HG03103 (cell line): ENCODE measurements at regions not wholly inside any gene's neighbourhood (a gene's known extent, or its start where the extent isn't known, plus 50 kb on each side); places are given as distances from the start of the nearest gene placed in this dataset.

Experiments
- ATAC-seq: cut with Tn5 transposase; IDR thresholded peaks from one replicate; pipeline ENCODE4 v1.9.1; 2021; ENCODE audit warnings: low read depth; ENCODE audit not compliant: unreplicated experiment

GRCh38 chr1:221841251-221841982, 99.5 kb upstream of the DUSP10 start:
- no peak for ATAC-seq

DNA sequence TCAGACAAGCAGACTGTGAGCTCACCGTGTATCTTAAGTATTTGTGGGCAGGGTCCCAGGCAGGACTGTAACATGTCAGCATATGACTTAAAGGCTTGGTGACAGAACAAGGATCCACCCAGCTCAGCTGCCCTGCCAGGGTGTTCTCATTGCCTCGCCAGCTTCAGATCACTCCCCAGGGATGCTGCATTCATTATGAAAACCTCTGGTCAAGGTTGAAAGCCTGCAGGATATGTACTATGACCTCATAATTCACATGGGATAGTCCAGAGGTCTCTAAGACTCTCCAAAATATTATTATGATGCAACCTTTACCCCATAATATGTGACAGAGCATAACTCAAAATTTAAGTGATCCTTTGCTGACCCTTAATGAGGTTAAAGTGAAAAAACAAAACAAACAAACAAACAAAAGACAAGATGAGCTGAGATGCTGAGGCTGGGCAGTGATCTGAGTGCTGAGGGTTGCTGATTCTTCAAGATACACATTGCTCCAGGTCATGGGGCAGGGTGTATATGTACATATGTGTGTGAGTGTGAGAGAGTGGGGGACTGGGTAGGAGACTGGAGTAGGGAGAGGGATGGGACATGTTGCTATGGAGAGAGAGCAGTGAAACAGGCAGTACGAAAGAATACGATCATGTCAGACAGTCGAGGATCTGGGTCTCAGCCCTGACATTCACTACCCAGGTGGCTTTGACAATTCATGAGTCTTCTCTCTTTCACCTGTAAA, 98.8 kb upstream of the DUSP10 start:
- ATAC-seq = no peak

DNA sequence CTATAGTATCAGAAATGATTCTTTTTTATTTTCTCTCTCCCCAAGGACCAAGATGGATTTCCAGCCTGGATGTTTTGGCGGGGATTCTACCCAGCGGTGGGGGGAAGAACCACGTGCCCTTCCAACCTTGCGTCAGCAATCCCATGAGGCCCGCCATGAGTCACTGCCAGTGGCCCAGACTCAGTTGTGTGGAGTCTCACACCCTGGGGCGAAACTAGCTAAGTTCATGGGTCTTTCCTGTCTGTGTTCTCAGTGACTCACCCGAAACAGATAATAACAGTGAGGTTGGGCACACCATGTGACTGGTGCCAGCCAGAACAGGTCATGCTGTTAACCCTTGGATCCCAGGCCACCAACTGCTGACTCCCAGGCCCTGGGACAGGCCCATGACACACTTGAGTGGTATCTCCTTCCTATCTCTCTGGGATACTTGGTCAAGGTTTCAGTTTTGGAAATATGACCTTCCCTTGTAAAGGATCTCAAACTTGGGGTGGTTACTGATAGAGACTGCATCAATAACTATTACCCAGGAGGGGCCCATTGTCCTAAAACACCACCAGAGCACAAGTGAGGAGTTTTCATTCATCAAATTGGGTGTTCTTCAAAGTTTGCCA, 98.0 kb upstream of the DUSP10 start:
- peak; percentile 79 for ATAC-seq

DNA sequence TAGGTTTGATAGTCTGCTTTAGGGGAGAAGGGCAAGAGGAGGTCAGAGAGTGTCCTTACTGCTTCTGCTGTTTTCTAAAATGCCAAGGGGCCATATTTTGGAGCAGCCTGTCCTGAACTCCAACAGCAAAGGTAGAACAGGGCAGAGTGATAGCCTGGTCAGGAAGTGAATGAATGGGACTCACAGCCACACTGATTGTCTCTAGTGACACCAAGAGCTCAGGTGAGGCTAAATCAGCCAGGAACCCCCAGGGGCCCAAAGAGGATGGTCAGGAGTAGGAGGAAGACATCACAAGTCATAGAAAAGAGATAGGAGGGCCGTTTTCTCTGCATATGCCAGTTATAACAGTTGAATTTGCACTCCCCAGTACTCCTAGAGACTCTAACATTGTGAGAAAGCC, 97.4 kb upstream of the DUSP10 start:
- peak; percentile 15 for ATAC-seq

DNA sequence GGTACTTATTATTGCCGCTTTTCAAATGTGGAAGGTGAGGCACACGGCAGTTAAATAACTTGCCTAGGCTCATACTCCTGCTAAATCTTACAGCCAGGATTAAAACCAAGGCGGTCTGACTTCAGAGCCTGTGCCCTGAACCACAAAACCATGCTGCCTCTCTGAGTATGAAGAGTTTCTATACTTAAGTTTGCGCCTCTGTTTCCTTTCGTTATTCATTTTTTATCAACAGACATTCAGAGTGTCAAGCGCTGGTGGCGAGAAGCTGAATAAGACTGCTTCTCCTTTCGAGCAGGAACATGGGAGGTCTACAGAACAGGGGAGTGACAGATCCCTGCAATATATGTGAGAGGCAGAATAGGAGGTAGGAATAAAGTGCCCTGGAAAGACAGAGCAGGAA, 96.0 kb upstream of the DUSP10 start:
- ATAC-seq = peak; percentile 41

DNA sequence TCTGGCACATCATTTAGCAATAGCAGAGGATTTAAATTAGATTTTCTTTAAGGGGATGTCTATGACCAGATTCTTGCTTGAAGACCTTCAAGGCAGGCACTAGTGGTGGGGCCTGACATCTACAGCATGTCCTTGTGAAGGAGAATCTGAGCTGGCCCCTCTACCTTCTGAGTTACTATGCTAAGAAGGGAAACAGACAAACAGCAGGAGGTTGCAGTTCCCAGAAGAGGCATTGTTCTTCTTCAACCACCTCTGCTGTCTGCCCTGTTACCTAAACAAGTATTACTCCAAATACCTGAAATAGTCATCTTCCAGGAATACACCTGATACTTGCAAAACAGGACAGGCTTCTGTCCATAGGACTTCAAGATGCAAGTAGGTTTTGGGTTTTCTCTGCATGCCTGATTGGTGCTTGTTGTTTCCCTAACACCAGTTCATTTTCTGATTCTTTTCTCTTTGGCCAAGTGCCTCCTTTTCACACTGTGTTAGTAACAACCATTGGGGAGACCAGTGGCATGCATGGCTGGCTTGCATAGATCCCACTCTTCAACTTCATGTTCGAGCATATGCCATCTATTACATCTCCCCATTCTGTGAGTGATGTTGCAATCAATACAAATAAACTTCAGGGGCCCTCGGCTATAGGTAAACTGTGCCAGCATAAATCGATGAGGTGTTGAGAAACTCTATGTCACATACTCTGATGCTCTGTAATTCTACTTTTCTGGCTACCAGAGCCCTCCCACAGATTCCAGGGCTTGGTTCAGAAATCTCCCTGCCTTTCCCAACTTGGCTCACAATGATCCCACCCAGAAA, 93.0 kb upstream of the DUSP10 start:
- ATAC-seq = no peak

DNA sequence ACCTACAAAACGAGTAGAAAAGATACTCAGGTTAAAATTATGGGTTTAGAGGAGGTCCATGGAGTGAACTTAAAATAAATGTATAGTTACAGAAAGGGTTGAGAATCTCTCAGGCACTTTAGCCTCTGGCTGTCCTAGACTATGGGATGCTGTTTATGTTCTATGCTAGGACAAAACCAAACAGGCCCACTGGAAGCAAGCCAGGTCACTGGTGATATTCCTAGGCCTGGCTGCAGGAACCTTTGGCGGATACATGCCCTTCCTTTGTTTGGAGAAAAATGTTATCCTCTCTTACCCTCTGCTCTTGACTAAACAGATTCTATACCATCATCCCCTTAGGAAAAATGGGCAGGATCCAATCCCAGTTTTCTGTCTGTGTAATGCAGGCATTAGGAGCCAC, 90.7 kb upstream of the DUSP10 start:
- ATAC-seq = no peak

DNA sequence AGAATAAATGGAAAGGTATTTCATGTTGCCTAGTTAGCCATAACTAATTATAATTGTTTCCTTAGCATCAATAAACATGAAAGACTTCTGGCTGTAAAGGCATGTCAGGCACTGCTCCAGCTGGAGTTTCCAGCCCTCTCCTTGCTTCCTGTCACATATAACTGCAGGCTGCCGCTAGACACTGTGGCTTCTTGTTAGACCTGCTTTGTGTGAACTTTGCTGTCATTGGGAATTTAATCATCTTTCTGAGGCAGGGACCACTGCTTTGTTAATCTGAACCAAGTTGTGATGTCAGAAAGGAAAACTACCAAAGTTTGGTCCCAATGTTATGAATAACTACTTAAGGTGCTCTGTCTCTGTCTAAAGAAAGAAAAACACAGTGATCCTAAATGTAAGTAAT, 90.3 kb upstream of the DUSP10 start:
- no peak for ATAC-seq

- no peak for ATAC-seq
Measured at GRCh38 chr1:221829327-221830015, 87.6 kb upstream of the DUSP10 start.

- ATAC-seq = no peak
Measured at GRCh38 chr1:221827307-221827642, 85.4 kb upstream of the DUSP10 start.

DNA sequence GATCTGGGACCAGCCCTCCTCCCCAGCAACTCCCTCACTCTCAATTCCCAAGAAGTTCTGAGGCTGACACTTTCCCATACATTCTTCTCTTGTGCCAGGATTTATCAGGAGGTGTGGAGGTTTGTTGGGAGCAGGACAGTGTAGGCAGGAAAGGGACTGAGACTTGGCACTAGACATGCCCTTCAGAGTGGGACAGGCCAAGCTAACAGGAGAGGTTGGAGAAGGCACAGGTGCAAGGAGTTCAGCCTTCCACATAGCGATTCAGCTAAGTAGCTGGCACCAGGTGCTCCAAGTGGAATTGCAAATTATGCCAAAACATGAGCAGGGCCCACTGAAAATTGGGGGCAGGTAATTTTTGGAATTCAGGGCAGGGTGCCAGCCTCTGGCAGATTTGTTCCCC, 83.0 kb upstream of the DUSP10 start:
- ATAC-seq = no peak

DNA sequence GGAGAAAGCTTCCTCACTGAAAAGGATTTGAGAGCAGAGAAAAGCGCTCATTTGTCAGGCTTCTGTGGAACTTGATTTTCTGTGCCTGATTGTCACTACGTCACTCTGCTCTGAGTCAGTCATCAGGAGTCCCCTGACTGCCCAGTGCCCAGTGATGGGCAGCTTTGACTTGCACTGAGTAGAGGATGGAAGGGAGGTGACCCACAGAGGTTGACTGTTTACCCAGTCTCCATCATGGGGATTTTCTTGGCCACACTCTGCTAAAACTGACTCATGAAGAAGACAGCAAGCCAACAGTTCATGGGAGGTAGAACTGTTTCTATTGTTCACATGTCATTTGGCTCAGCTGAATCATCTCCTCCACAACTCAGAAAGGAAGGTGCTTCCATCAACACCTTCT, 82.1 kb upstream of the DUSP10 start:
- ATAC-seq = no peak

DNA sequence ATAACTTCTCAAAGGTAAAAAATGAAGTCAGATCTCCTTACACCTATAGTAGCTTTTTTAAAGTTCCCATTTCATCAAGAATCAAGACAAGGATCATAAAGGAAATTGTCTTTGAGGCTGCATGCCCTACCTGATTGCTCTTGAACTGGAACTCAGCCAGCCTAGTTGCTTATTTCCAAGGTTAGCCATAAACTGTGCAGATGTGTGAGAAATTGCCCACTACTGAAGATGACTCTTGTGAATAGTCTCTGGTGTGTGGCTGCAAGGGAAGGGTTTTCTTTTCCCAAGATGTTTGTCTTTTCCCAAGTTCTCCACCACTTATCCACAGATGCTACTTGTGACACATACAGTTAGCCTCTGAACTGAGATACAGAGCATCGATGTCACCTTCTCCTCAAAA, 81.7 kb upstream of the DUSP10 start:
- ATAC-seq = no peak

GRCh38 chr1:221823149-221823548, 81.3 kb upstream of the DUSP10 start:
- ATAC-seq = peak; percentile 48

DNA sequence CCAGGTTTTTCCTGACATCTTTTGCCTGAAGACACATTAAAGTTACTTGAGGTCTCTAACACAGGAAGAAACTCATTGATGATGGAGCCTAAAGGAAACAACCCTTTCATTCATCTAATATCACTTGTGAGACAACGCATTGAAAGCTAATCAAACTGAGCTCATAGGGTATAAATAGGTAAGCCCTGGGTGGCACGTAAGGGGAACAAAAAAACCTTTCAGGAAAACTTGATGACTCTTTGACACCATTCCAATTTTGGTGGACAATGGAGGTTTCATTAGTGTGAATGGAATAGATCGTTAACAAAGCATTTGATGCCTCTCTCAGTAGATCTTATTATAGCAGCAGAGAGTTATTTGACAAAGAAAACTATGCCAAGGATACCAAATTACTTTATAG, 80.7 kb upstream of the DUSP10 start:
- ATAC-seq = no peak

GRCh38 chr1:221816899-221817298, 75.0 kb upstream of the DUSP10 start:
- ATAC-seq = no peak

DNA sequence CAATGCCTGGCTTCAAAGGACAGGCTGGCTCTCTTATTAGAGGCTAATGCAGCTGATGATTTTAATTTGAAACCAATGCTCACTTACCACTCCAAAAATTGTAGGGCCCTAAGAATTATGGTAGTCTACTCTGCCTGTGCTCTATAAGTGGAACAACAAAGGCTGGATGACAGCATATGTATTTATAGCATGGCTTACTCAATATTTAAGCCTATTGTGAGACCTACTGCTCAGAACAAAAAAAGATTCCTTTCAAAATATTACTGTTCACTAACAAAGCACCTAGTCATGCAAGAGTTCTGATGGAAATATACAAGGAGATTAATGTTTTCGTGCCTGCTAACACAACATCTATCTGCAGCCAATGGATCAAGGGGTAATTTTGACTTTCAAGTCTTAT, 73.8 kb upstream of the DUSP10 start:
- no peak for ATAC-seq

DNA sequence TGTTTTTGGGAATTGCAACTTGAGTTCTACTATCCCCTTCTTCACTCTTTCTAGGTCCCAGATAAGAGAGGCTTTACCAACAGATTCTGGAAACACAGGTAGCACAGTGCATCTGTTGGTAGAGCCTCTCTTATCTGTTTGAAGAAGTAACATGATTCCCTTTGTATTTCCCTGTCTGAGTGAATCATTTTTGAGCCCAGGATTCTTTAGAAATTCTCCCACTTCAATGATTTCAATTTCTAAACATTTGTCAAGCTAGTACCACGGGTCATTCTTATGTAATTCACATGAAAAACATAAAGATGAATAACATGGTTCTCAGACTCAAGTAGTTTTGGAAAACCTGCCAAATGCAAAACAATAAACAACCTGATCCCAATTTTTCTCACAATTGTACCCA, 72.0 kb upstream of the DUSP10 start:
- ATAC-seq = no peak

DNA sequence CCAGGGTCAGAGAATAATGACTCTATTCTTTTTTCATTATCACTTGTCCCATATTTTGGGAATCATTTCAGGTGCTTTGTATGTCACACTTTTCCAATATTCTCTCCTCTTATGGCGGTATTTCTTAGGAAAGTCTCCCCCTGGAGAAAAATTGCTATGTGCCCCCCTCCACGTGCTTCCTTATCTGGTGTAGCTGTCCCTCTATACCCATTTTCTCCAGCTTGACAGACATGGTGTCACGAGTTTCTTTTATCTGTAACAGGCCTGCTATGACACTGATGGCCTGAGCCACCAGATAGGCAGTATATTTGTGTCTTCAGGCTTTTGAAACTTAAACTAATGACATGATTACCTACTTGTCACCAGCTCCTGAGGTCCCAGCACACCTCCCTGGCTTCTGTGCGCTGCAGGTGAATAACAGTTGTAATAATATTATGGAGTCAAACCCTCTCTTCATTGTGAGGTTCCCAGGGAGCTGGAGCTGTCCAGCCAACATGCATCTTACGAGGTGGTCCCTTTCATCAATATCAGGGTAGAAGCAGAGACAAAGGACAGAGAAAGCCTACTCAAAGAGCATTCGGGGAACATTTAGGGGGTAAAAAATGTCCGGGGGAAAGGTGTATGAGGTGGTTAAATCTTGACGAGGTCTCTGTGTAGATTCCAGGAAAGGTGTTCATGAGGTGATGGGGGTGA, 71.2 kb upstream of the DUSP10 start:
- no peak for ATAC-seq
